OCI-LY7 (cell line): ENCODE measurements at regions not wholly inside any gene's neighbourhood (a gene's known extent, or its start where the extent isn't known, plus 50 kb on each side); places are given as distances from the start of the nearest gene placed in this dataset.

Experiments used
- BruUV-seq: library from RNA; stranded (reverse); fragments of 400-500 nt; replicated peaks from 2 replicates; lab custom pipeline; 2021; lab: Mats Ljungman, UMichigan
- CTCF ChIA-PET: fragments of 300-600 bp; sonication (Branson Sonifier 250); formaldehyde crosslinking; loops from one replicate; lab custom pipeline; 2022; ENCODE audit warnings: antibody characterized with exemption; ENCODE audit not compliant: unreplicated experiment; lab: Charles Lee
- POLR2A ChIA-PET: fragments of 300-600 bp; sonication (Branson Sonifier 250); formaldehyde crosslinking; loops from one replicate; lab custom pipeline; 2022; ENCODE audit warnings: antibody characterized with exemption; lab: Charles Lee
- DNase-seq: peaks from one replicate; pipeline ENCODE4 v3.0.0-alpha.2; 2015; ENCODE audit warnings: low spot score
- H2AFZ ChIP-seq: fragments of 200-600 bp; sonication (generic), shearing (Covaris generic); 2 replicates; pipeline ENCODE4 v1.6.1; 2014; ENCODE audit warnings: mild to moderate bottlenecking, antibody characterized with exemption, low read length, moderate library complexity
- H3K27ac ChIP-seq: fragments of 200-600 bp; sonication (generic); 2 replicates; pipeline ENCODE4 v1.5.1; 2014; ENCODE audit warnings: mixed run types, low read depth, mild to moderate bottlenecking, moderate library complexity, low read length, inconsistent platforms; ENCODE audit not compliant: poor library complexity, severe bottlenecking
- H3K36me3 ChIP-seq: fragments of 200-600 bp; sonication (generic); 2 replicates; pipeline ENCODE4 v1.6.1; 2014; ENCODE audit warnings: mild to moderate bottlenecking, antibody characterized with exemption, low read length, moderate library complexity, mixed read lengths; ENCODE audit not compliant: insufficient read depth
- H3K4me1 ChIP-seq: fragments of 200-600 bp; sonication (generic); 2 replicates; pipeline ENCODE4 v1.5.1; 2014; ENCODE audit warnings: mild to moderate bottlenecking, low read length; ENCODE audit not compliant: insufficient read depth, poor library complexity, severe bottlenecking
- H3K4me2 ChIP-seq: fragments of 200-600 bp; sonication (generic); 2 replicates; pipeline ENCODE4 v1.6.1; 2014; ENCODE audit warnings: mild to moderate bottlenecking, low read length
- H3K4me3 ChIP-seq: fragments of 200-600 bp; sonication (generic); 2 replicates; pipeline ENCODE4 v1.5.1; 2014; ENCODE audit warnings: mild to moderate bottlenecking, low read depth, low read length; ENCODE audit not compliant: poor library complexity, severe bottlenecking
- H3K79me2 ChIP-seq: fragments of 200-600 bp; sonication (generic); 2 replicates; pipeline ENCODE4 v1.6.1; 2016; ENCODE audit warnings: low read depth, mild to moderate bottlenecking, low read length, moderate library complexity, mixed read lengths; ENCODE audit not compliant: insufficient read depth
- H3K9me2 ChIP-seq: fragments of 200-600 bp; sonication (generic); 2 replicates; pipeline ENCODE4 v1.6.1; 2016; ENCODE audit warnings: mild to moderate bottlenecking, low read length, mixed read lengths; ENCODE audit not compliant: insufficient read depth
- H3K9me3 ChIP-seq: fragments of 200-600 bp; sonication (generic); 2 replicates; pipeline ENCODE4 v1.6.1; 2014; ENCODE audit warnings: mild to moderate bottlenecking, mixed run types, low read length, mixed read lengths
- H4K20me1 ChIP-seq: fragments of 200-600 bp; sonication (generic); 2 replicates; pipeline ENCODE4 v1.6.1; 2014; ENCODE audit warnings: mild to moderate bottlenecking, antibody characterized with exemption, low read length, moderate library complexity, mixed read lengths; ENCODE audit not compliant: insufficient read depth
- EZH2phosphoT487 ChIP-seq: fragments of 200-600 bp; sonication (generic); IDR thresholded peaks from 2 replicates; pipeline ENCODE4 v1.6.1; 2018; ENCODE audit warnings: low read depth, borderline replicate concordance, mild to moderate bottlenecking, mixed run types, antibody characterized with exemption, low read length, moderate library complexity, mixed read lengths
- intact Hi-C: fragments of 100-400 bp; cut with micrococcal nuclease; formaldehyde crosslinking; loops from one replicate; pipeline ENCODE4 v1.10.0; 2022; ENCODE audit not compliant: unreplicated experiment
- TF ChIP-seq, protein P1 (sequence below): fragments of 200-600 bp; sonication (generic); conservative IDR thresholded peaks from 2 replicates; pipeline ENCODE4 v1.5.1; 2014; ENCODE audit warnings: mild to moderate bottlenecking, antibody characterized with exemption, low read length, moderate library complexity, mixed read lengths

DNA sequence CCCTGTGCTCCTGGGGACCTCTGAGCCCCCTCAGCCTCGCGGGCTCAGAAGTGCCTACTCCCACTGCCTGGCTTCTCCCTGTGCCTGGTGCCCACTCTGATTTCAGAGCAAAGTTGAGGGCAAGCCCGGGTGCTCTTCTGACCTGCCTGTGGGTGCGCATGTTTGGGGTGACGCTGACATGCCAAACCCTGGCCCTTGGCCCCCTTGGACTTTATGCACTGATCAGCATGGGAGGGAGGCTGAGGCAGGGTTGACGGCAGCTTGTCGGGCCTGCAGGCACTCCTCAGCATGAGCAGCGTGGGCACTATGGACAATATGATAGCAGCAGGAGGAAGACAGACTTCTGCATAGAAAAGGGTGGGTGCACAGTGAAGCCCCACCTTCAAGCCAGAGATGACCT is 279.3 kb upstream of the KLF12 start:
- Histone ChIP-seq H3K27ac (no peak overlapping the region), H3K79me2 (no peaks in the 10 kb centered on the region), H2AFZ (no peak overlapping the region), H4K20me1 (no peaks in the 10 kb centered on the region), H3K36me3 (no peaks in the 10 kb centered on the region), H3K9me2 (no peaks in the 10 kb centered on the region), H3K9me3 (no peaks in the 10 kb centered on the region), H3K4me2 (no peak overlapping the region), H3K4me3 (no peak overlapping the region), H3K4me1 (no peaks in the 10 kb centered on the region)
- DNase-seq: no peak
- ChIA-PET CTCF (no interaction called here), POLR2A (interaction anchor here (1.1 kb wide), 1 partner anchor 59 kb away, joined by 3 read pairs; no protein-coding TSS in a partner anchor)
- TF ChIP-seq, protein P1, sequence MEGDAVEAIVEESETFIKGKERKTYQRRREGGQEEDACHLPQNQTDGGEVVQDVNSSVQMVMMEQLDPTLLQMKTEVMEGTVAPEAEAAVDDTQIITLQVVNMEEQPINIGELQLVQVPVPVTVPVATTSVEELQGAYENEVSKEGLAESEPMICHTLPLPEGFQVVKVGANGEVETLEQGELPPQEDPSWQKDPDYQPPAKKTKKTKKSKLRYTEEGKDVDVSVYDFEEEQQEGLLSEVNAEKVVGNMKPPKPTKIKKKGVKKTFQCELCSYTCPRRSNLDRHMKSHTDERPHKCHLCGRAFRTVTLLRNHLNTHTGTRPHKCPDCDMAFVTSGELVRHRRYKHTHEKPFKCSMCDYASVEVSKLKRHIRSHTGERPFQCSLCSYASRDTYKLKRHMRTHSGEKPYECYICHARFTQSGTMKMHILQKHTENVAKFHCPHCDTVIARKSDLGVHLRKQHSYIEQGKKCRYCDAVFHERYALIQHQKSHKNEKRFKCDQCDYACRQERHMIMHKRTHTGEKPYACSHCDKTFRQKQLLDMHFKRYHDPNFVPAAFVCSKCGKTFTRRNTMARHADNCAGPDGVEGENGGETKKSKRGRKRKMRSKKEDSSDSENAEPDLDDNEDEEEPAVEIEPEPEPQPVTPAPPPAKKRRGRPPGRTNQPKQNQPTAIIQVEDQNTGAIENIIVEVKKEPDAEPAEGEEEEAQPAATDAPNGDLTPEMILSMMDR: no peak
- no peak for TF ChIP-seq EZH2phosphoT487
- intact Hi-C loops: no loop called here
- BruUV-seq: no TSS peak

DNA sequence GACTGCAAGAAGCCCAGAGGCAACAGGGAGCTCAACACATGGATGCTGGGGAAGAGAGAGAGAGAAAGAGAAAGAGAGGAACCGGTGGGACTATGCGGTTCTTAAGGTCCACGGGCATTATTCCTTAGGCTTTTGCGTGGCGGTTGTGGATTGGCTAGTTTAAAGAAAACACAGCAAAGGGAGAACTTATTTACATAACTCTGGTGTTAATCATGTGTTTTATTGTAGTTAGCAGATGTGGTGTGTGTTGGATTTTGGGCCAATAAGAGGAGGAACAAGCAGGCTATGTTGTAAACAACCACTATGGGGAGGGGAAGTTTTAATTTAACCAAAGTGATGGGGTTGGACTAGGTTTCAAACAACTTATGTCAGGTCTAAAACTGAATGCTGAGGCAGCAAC is 275.3 kb upstream of the KLF12 start:
- DNase-seq: no peak
- Histone ChIP-seq H3K4me3 (no peak overlapping the region), H2AFZ (no peak overlapping the region), H3K9me3 (no peaks in the 10 kb centered on the region), H4K20me1 (no peaks in the 10 kb centered on the region), H3K27ac (no peak overlapping the region), H3K4me2 (no peak overlapping the region), H3K9me2 (no peaks in the 10 kb centered on the region), H3K4me1 (no peaks in the 10 kb centered on the region), H3K36me3 (no peaks in the 10 kb centered on the region), H3K79me2 (no peaks in the 10 kb centered on the region)
- CTCF ChIA-PET: no interaction called here
- no peak for TF ChIP-seq EZH2phosphoT487
- TF ChIP-seq, protein P1: no peak
- POLR2A ChIA-PET: no interaction called here
- BruUV-seq: no TSS peak
- intact Hi-C loops: no loop called here

DNA sequence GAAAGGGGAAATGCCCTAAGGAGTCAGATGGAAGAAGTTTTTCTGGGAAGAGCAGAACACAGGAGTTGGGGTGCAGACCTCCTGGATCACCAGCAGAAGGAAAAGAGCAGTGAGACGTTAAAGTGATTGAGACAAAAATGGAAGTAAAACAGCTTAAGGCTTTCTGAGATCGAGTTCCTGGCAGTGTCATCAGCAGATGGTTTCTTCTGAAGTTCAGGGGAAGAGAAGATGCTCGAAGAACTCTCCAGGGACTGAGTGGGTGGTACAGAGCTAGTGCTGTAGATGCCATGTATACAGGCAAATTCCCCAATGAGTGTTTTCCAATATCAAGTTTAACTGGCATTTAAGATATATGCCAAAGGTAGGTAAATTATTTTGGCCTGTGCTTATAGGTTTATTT is 272.2 kb upstream of the KLF12 start:
- ChIA-PET POLR2A (interaction anchor here (0.7 kb wide), 1 partner anchor 29 kb away, joined by 3 read pairs; no protein-coding TSS in a partner anchor), CTCF (no interaction called here)
- TF ChIP-seq EZH2phosphoT487: no peak
- TF ChIP-seq, protein P1: no peak
- intact Hi-C loops: no loop called here
- no peak overlapping the region for H2AFZ ChIP-seq
- DNase-seq: no peak
- H3K9me3 ChIP-seq: no peaks in the 10 kb centered on the region
- no peaks in the 10 kb centered on the region for H3K36me3 ChIP-seq
- H3K4me2 ChIP-seq: no peak overlapping the region
- H3K79me2 ChIP-seq: no peaks in the 10 kb centered on the region
- no peak overlapping the region for H3K27ac ChIP-seq
- no peaks in the 10 kb centered on the region for H3K9me2 ChIP-seq
- no TSS peak for BruUV-seq
- H3K4me3 ChIP-seq: no peak overlapping the region
- H4K20me1 ChIP-seq: no peaks in the 10 kb centered on the region
- H3K4me1 ChIP-seq: no peaks in the 10 kb centered on the region
